Renal cortical epithelial cell (primary cell): ENCODE measurements at regions not wholly inside any gene's neighbourhood (a gene's known extent, or its start where the extent isn't known, plus 50 kb on each side); places are given as distances from the start of the nearest gene placed in this dataset.
"Not testable (repeated sequence)": the region's sequence is repeated elsewhere in the genome, so short reads cannot be mapped to it uniquely, and the experiment has no call there.

Experiments used
- DNase-seq: peaks from one replicate; pipeline ENCODE4 v3.0.0-alpha.2; 2011; ENCODE audit warnings: low read depth

- no peak for DNase-seq
Measured at GRCh38 chr4:16450724-16451123, 224.5 kb upstream of the TAPT1 start.

GRCh38 chr4:16450031-16450430 is 223.8 kb upstream of the TAPT1 start:
- no peak for DNase-seq

GRCh38 chr4:16449406-16449805 is 223.1 kb upstream of the TAPT1 start:
- no peak for DNase-seq

DNA sequence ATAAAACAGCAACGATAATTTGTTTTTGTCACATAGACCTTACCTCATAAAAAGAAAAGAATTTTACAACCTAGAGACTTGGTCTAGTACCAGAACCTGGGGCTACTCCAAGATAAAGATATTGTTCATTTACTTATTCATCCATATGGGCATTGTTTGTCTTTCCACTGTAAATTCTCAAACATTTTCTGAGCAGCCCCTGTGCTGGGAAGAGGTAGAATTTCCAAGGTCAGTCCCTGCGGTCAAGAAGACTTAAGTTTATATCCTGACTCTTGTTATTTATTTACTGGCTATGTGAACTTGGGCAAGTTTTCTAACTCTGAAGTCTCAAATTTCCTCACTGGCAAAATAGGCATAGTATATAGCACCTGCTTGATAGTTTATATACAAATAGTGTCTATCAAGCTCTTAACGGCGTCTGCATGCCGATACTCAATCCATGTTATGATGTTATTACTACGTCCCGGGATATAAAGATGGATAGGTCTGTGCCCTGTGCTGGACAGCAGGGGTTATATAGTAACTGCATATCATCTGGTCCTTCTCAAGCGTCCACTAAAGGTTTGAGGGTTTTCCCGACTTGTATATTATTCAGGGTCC is 222.1 kb upstream of the TAPT1 start:
- DNase-seq = peak; percentile 66

GRCh38 chr4:16443504-16444088 is 217.3 kb upstream of the TAPT1 start:
- DNase-seq = peak; percentile 56

GRCh38 chr4:16442296-16442695 is 216.0 kb upstream of the TAPT1 start:
- no peak for DNase-seq

GRCh38 chr4:16439768-16440167 is 213.5 kb upstream of the TAPT1 start:
- DNase-seq = no peak

GRCh38 chr4:16438986-16439385 is 212.7 kb upstream of the TAPT1 start:
- DNase-seq = no peak

DNA sequence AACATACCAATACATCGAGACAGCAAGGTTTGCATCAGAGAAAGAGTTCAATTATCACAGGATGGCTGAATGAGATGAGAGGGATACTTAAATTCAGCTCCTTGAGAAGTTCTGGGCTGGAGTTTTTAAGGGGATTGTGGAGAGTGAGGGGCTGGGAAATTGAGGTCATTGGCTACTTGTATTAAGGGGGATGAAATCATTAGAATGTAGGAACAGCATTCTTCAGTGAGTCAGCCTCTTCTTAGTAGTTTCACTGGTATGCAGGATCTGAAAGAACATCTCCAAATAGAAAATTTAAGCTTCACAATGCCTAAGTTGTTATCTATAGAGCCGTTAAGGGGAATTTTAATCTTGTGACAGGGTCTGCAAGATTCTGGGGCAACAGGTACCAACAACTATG is 211.6 kb upstream of the TAPT1 start:
- DNase-seq = no peak

- no peak for DNase-seq
Measured at GRCh38 chr4:16431866-16432265, 205.6 kb upstream of the TAPT1 start.

DNA sequence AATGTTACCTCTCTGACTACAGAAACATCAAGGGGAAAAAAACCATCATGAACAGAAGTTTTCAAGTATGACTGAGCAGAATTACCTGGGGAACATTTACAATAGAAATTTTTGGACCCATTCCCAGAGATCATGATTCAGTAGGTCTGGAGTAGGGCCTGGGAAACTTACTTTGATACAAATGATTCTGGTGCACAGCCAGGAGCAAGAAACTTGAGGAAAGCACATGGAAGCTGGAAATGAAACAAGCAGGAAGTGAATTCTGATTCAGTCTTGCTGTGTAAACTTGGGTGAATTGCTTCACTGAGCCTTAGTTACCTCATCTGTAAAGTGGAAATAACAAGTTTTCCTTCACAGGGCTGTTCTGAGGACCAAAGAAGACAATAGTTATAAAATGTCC is 192.5 kb upstream of the TAPT1 start:
- peak; percentile 99 for DNase-seq

DNA sequence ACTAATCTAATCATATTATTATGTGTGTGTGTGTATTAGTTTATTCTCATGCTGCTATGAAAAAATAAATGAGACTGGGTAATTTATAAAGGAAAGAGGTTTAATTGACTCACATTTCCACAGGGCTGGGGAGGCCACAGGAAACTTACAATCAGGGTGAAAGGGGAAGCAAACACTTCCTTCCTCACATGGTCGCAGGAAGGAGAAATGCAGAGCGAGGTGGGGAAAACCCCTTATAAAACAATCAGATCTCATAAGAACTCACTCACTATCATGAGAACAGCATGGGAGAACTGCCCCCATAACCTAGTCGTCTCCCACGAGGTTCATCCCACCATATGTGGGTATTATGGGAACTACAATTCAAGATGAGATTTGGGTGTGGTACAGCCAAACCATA is 190.9 kb upstream of the TAPT1 start:
- DNase-seq = no peak

DNA sequence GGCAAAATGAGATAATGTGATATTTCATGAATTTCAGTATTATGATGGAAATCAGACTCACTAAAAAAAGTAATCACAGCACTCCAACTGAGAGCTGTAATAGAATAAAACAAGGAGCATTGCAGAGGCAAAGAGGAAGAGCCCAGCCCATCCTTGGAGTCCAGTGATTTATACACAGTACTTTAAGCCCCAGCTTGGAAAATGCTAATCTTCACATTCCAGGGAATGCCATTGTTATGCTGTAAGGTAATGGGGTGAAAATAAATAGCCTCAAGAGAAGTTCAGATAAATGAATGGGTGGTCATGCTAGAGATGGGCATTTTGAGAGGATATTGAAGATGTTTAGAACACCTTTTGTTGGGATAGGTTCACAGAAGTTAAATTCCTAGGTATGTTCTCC is 190.3 kb upstream of the TAPT1 start:
- DNase-seq = peak; percentile 40

DNA sequence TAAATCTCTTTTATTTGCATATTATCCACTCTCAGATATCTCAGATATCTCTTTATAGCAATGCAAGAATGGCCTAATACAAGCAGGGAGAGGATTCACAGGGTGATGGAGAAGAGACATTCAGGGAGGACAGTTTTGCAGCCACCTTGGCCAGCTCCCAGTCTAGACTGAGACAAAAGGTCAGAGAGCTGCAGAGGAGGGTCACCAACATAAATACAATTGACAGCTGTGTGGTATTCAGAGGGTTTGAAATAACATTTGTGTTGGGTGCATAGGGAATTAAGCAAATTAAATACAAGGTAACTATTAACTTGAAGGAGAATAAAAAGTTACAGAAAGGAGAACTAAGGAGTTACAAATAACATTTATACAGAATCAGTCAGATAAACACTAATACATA is 189.5 kb upstream of the TAPT1 start:
- DNase-seq = peak; percentile 53

DNA sequence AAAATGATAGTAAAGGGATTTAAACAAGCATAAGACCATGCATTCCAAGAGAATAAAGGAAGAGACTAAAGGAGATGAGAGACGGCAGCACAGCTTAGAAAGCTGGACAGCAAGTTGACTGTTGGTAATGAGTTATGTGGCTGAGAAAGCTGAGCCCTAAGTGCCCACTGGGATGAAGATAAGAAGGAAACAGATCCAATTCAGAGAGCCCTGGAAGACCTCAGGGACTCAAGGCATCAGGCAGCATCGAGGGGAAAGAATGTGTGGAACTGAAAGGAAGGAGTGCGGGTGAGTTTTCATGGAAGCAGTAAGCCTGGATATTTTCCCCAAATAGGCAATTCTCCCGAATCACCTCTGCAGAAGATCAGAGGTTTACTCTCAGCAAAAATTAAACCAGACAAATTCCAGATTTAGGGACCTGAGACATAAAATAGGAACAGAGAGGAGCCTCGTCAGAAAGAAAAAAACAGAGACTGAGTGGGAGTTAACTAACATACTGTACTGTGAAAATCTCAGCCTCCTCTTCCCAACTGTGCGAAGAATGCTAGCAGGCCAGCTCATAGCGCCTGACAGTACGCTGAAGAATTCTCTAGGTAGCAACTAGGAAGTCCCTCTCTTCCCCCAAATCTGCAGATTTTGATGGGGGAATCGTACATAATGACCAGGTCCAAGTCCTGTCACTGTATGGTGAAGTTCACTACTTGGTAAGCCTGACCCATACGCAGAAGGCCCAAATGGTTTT is 187.7 kb upstream of the TAPT1 start:
- DNase-seq = no peak

DNA sequence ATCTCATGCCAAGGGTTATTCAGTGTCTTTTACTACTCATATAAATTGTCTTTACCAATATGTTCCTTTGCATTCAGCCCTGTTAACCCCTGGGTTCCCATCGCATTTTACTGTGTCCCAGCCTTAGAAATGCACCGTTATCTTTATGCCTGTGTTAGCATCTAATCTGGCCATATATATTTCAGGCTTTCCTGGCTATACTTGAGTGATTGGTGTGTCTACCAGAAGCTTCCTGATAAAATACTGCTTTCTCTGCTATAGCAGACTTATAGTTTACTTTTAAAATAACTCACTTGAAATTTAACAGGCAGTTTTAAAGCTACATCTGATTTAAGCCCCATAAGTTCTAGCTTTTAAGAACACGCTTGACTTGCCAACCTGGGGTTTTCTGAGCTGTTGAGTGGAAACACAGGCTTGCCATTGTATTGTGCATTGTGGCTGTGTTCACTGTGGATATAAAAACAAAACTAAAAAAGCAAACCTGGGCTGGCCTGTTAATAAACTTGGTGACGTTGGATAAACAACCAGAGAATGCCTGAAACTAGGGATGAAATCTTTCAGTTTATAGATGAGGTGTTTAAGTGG is 185.3 kb upstream of the TAPT1 start:
- no peak for DNase-seq

GRCh38 chr4:16393216-16393615 is 166.9 kb upstream of the TAPT1 start:
- DNase-seq = not testable (repeated sequence)

DNA sequence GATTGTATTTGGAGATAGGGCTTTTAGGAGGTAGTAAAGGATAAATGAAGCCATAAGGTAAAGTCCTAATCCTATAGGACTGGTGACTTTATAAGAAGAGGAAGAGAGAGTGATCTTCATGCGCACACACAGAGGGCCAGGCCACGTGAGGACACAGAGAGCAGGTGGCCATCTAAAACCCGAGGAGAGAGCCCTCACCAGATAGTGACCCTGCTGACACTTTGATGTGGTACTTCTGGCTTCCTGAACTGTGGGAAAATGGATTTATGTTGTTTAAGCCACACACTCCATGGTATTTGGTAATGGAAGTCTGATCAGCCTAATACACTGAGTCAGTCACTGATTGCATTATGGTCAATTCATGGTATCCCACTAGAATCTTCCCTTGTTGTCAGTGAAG is 164.9 kb upstream of the TAPT1 start:
- no peak for DNase-seq

DNA sequence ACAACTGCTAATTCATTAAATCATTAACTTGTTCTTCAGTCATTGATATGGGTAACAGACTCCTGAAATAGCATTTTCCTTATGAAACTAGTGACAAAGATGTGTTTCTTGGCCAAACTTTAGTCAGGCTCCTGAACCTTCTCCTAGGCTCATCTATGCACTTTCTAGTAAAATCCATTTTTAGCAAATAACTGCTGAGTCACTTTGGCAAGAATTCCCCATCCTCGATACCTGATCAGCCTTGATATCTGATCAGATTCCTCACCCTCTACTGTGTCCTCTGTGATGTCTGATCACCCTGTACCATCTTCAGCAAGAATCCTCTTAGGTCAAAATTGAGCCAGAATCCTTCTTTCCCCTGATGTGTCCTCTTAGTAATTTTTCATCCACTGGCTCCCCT is 161.2 kb upstream of the TAPT1 start:
- no peak for DNase-seq

- DNase-seq = no peak
Measured at GRCh38 chr4:16386711-16387320, 160.5 kb upstream of the TAPT1 start.

DNA sequence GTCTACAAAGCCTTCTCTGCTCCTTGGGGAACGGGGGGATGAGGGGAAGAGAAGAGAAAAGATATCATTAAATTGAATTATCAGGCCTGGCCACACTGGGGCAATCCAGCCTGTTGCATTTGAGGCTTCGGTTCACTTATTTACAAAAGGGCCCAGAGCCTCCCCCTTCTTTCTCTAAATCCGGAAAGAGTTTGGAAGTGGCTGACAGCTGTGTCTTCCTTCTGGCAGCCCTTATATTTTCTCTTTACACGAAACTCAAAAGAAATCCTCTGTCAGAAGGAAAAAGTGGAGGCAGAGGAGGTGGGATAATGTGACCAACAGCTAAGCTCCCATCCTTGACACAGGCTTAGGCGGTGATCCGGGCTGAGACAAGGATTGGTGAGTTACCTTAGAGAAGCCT is 158.3 kb upstream of the TAPT1 start:
- no peak for DNase-seq

DNA sequence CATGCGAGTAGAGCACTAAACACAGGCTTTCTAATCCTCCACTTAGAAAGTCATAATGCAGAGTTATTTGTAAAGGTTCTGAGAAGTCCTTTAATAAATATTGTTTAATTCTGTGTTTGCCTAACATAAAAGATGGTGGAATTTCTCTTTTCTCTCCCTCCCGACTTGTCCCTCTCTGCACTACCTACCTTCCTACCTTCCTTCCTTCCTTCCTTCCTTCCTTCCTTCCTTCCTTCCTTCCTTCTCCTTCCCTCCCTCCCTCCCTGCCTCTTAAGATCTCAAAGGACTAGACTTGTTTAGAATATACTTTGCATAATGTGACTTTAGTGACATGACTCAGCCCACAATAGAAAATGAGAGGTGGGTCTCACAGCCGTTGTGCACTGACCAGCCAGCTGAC is 156.3 kb upstream of the TAPT1 start:
- no peak for DNase-seq

- no peak for DNase-seq
Measured at GRCh38 chr4:16377887-16378286, 151.6 kb upstream of the TAPT1 start.
